ENCODE measurements at regions not wholly inside any gene's neighbourhood (a gene's known extent, or its start where the extent isn't known, plus 50 kb on each side); places are given as distances from the start of the nearest gene placed in this dataset.

GRCh38 chr16:13554005-13554404 lies 365.9 kb upstream of the ERCC4 start:
- Mint-ChIP-seq H3K4me3 (ENCODE audit: unreplicated experiment) (no peak overlapping the region), H3K36me3 (ENCODE audit: low read depth, unreplicated experiment) (no peaks in the 10 kb centered on the region), H3K9me3 (ENCODE audit: unreplicated experiment) (no peaks in the 10 kb centered on the region), H3K27ac (ENCODE audit: unreplicated experiment) (no peak overlapping the region), H3K4me1 (ENCODE audit: unreplicated experiment) (no peaks in the 10 kb centered on the region), H3K27me3 (ENCODE audit: unreplicated experiment) (no peaks in the 10 kb centered on the region)
- TF ChIP-seq, protein P1, sequence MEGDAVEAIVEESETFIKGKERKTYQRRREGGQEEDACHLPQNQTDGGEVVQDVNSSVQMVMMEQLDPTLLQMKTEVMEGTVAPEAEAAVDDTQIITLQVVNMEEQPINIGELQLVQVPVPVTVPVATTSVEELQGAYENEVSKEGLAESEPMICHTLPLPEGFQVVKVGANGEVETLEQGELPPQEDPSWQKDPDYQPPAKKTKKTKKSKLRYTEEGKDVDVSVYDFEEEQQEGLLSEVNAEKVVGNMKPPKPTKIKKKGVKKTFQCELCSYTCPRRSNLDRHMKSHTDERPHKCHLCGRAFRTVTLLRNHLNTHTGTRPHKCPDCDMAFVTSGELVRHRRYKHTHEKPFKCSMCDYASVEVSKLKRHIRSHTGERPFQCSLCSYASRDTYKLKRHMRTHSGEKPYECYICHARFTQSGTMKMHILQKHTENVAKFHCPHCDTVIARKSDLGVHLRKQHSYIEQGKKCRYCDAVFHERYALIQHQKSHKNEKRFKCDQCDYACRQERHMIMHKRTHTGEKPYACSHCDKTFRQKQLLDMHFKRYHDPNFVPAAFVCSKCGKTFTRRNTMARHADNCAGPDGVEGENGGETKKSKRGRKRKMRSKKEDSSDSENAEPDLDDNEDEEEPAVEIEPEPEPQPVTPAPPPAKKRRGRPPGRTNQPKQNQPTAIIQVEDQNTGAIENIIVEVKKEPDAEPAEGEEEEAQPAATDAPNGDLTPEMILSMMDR (IDR thresholded peaks at IDR 0.05; ENCODE audit: unreplicated experiment) = no peak
- DNase-seq (ENCODE audit: low spot score) = no peak

GRCh38 chr16:13554643-13555042 lies 365.3 kb upstream of the ERCC4 start:
- no peak for DNase-seq (ENCODE audit: low spot score)
- TF ChIP-seq, protein P1 (IDR thresholded peaks at IDR 0.05; ENCODE audit: unreplicated experiment) = no peak
- Mint-ChIP-seq H3K27me3 (ENCODE audit: unreplicated experiment) (no peaks in the 10 kb centered on the region), H3K36me3 (ENCODE audit: low read depth, unreplicated experiment) (no peaks in the 10 kb centered on the region), H3K9me3 (ENCODE audit: unreplicated experiment) (no peaks in the 10 kb centered on the region), H3K4me3 (ENCODE audit: unreplicated experiment) (no peak overlapping the region), H3K4me1 (ENCODE audit: unreplicated experiment) (no peaks in the 10 kb centered on the region), H3K27ac (ENCODE audit: unreplicated experiment) (no peak overlapping the region)

- no peaks in the 10 kb centered on the region for H3K4me1 Mint-ChIP-seq (ENCODE audit: unreplicated experiment)
- TF ChIP-seq, protein P1 (IDR thresholded peaks at IDR 0.05; ENCODE audit: unreplicated experiment) = no peak
- no peak overlapping the region for H3K27ac Mint-ChIP-seq (ENCODE audit: unreplicated experiment)
- H3K9me3 Mint-ChIP-seq (ENCODE audit: unreplicated experiment) = no peaks in the 10 kb centered on the region
- H3K27me3 Mint-ChIP-seq (ENCODE audit: unreplicated experiment) = no peaks in the 10 kb centered on the region
- H3K36me3 Mint-ChIP-seq (ENCODE audit: low read depth, unreplicated experiment) = no peaks in the 10 kb centered on the region
- DNase-seq (ENCODE audit: low spot score) = no peak
- no peak overlapping the region for H3K4me3 Mint-ChIP-seq (ENCODE audit: unreplicated experiment)
These were observed 362.5 kb upstream of the ERCC4 start for GRCh38 chr16:13557418-13557817.

DNA sequence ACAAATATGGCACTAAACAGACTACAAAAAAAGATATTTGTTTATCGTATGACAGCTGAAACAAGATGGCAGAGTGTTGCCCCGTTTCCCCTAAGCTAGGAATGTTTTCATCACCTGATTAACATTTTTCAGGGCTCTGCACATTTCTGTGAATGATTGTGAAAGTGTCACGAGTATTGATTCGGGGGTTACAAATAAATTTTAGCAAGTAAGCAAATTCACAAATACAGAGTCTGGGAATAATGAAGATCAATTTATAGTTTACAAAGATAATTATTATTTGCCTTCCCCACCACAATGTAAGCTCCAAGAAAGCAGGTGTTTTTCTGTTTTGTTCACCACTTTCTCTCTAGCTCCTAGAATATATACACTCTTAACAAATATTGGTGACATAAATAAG lies 361.2 kb upstream of the ERCC4 start:
- TF ChIP-seq, protein P1 (IDR thresholded peaks at IDR 0.05; ENCODE audit: unreplicated experiment) = no peak

GRCh38 chr16:13559624-13560023 lies 360.3 kb upstream of the ERCC4 start:
- Mint-ChIP-seq H3K9me3 (ENCODE audit: unreplicated experiment) (no peaks in the 10 kb centered on the region), H3K36me3 (ENCODE audit: low read depth, unreplicated experiment) (no peaks in the 10 kb centered on the region), H3K27me3 (ENCODE audit: unreplicated experiment) (no peaks in the 10 kb centered on the region), H3K4me3 (ENCODE audit: unreplicated experiment) (no peak overlapping the region), H3K4me1 (ENCODE audit: unreplicated experiment) (no peaks in the 10 kb centered on the region), H3K27ac (ENCODE audit: unreplicated experiment) (no peak overlapping the region)
- TF ChIP-seq, protein P1 (IDR thresholded peaks at IDR 0.05; ENCODE audit: unreplicated experiment) = no peak
- no peak for DNase-seq (ENCODE audit: low spot score)

More for the DNA sequence above, 361.2 kb upstream of the ERCC4 start:
- H3K9me3 Mint-ChIP-seq (ENCODE audit: unreplicated experiment) = no peaks in the 10 kb centered on the region
- H3K27me3 Mint-ChIP-seq (ENCODE audit: unreplicated experiment) = no peaks in the 10 kb centered on the region
- H3K36me3 Mint-ChIP-seq (ENCODE audit: low read depth, unreplicated experiment) = no peaks in the 10 kb centered on the region
- no peaks in the 10 kb centered on the region for H3K4me1 Mint-ChIP-seq (ENCODE audit: unreplicated experiment)
- DNase-seq (ENCODE audit: low spot score) = no peak
- no peak overlapping the region for H3K27ac Mint-ChIP-seq (ENCODE audit: unreplicated experiment)
- no peak overlapping the region for H3K4me3 Mint-ChIP-seq (ENCODE audit: unreplicated experiment)

Data from endothelial cell (in vitro differentiated cells).